Lung (tissue), 11 donors: ENCODE measurements at regions not wholly inside any gene's neighbourhood (a gene's known extent, or its start where the extent isn't known, plus 50 kb on each side); places are given as distances from the start of the nearest gene placed in this dataset.
"Not testable (repeated sequence)": the region's sequence is repeated elsewhere in the genome, so short reads cannot be mapped to it uniquely, and the experiment has no call there.

Experiments
- ATAC-seq: fragments of 200-7000 bp; cut with Tn5 transposase; one replicate; pipeline ENCODE4 v1.9.1; 2020; ENCODE audit warnings: moderate number of reproducible peaks; ENCODE audit not compliant: insufficient read depth, low FRiP score
- DNase-seq, 3 donors: peaks; one replicate each; pipeline ENCODE4 v3.0.0-alpha.2; 2013 to 2017
- H3K27ac ChIP-seq, 2 donors: one replicate each; pipeline ENCODE4 v1.5.1; 2013; ENCODE audit warnings: mild to moderate bottlenecking in 2 of 2, moderate library complexity in 2 of 2, control low read depth in 1 of 2, inconsistent platforms in 1 of 2, low read depth in 1 of 2, low read length in 1 of 2
- H3K27me3 ChIP-seq, 3 donors: one replicate each; pipeline ENCODE4 v1.5.1; 2013; ENCODE audit warnings: low read length in 2 of 3; ENCODE audit not compliant: control insufficient read depth in 3 of 3, insufficient read depth in 3 of 3
- H3K36me3 ChIP-seq, 4 donors: one replicate each; pipeline ENCODE4 v1.5.1; 2013; ENCODE audit warnings: low read length in 4 of 4, mild to moderate bottlenecking in 1 of 4, moderate library complexity in 1 of 4; ENCODE audit not compliant: control insufficient read depth in 4 of 4, insufficient read depth in 4 of 4
- H3K4me1 ChIP-seq, 5 donors: one replicate each; pipeline ENCODE4 v1.5.1; 2013; ENCODE audit warnings: low read length in 5 of 5, mild to moderate bottlenecking in 2 of 5, moderate library complexity in 1 of 5; ENCODE audit not compliant: control insufficient read depth in 5 of 5, insufficient read depth in 5 of 5
- H3K4me3 ChIP-seq: one replicate; pipeline ENCODE4 v1.5.1; 2013; ENCODE audit warnings: mild to moderate bottlenecking, control low read depth, moderate library complexity
- H3K9ac ChIP-seq, 2 donors: one replicate each; pipeline ENCODE4 v1.5.1; 2013; ENCODE audit warnings: low read length in 2 of 2, control low read depth in 1 of 2; ENCODE audit not compliant: insufficient read depth in 1 of 2
- H3K9me3 ChIP-seq, 4 donors: one replicate each; pipeline ENCODE4 v1.5.1; 2013; ENCODE audit warnings: low read length in 3 of 4, mild to moderate bottlenecking in 1 of 4, moderate library complexity in 1 of 4; ENCODE audit not compliant: control insufficient read depth in 4 of 4, insufficient read depth in 3 of 4
- CTCF ChIP-seq: IDR thresholded peaks from 2 replicates; pipeline ENCODE4 v1.5.1; 2012; ENCODE audit warnings: mild to moderate bottlenecking; ENCODE audit errors: control extremely low read depth, extremely low read depth
- WGBS, 2 donors: extraction: QIAGEN DNeasy Blood & Tissue Kit; methylation state at CpG; one replicate each; pipeline ENCODE4 v1.1.7; 2013; 5-methylcytosine and 5-hydroxymethylcytosine counted together
- donor health status: control.
- donor health status: control.
- donor health status: Bipolar disorder and iron deficiency.
- donor health status: healthy.
- donor health status: DM: yes; HTN: yes; CAD: no.

- no peak for TF ChIP-seq CTCF
Measured at GRCh38 chr7:93707249-93707648, 132.7 kb upstream of the CALCR start.

GRCh38 chr7:93706162-93706561, 131.6 kb upstream of the CALCR start:
- H3K9me3 ChIP-seq, ATAC-seq: not testable (repeated sequence)
- WGBS, 2 donors: 85 to 91% methylated on average over 4 of the region's 4 CpGs

More at GRCh38 chr7:93707249-93707648, 132.7 kb upstream of the CALCR start:
- H3K4me1 ChIP-seq: no peaks in the 10 kb centered on the region
- H3K36me3 ChIP-seq: no peaks in the 10 kb centered on the region
- no peak overlapping the region for H3K4me3 ChIP-seq
- no peak overlapping the region for H3K27ac ChIP-seq
- ATAC-seq (no peak), DNase-seq (no peak)
- no peaks in the 10 kb centered on the region for H3K27me3 ChIP-seq
- no peak overlapping the region for H3K9ac ChIP-seq
- H3K9me3 ChIP-seq: no peaks in the 10 kb centered on the region

GRCh38 chr7:93704217-93704616, 129.7 kb upstream of the CALCR start:
- no peak for TF ChIP-seq CTCF
- no peaks in the 10 kb centered on the region for H3K36me3 ChIP-seq
- H3K9me3 ChIP-seq: no peaks in the 10 kb centered on the region
- H3K9ac ChIP-seq: no peak overlapping the region
- no peaks in the 10 kb centered on the region for H3K4me1 ChIP-seq
- H3K27me3 ChIP-seq: no peaks in the 10 kb centered on the region
- DNase-seq (no peak), ATAC-seq (no peak)
- no peak overlapping the region for H3K27ac ChIP-seq
- no peak overlapping the region for H3K4me3 ChIP-seq

More at GRCh38 chr7:93706162-93706561, 131.6 kb upstream of the CALCR start:
- H3K36me3 ChIP-seq, H3K4me1 ChIP-seq, H3K27me3 ChIP-seq, H3K9ac ChIP-seq, DNase-seq, H3K27ac ChIP-seq, H3K4me3 ChIP-seq: not testable (repeated sequence)

- DNase-seq: no peak
- Histone ChIP-seq H3K27ac (no peak overlapping the region), H3K36me3 (no peaks in the 10 kb centered on the region), H3K9ac (no peak overlapping the region), H3K4me3 (no peak overlapping the region), H3K27me3 (no peaks in the 10 kb centered on the region), H3K4me1 (no peaks in the 10 kb centered on the region), H3K9me3 (no peaks in the 10 kb centered on the region)
- WGBS, 2 donors: 90 to 98% methylated on average over 1 of the region's 1 CpG
- no peak for ATAC-seq
- TF ChIP-seq CTCF: no peak
Measured at GRCh38 chr7:93697901-93698300, 123.4 kb upstream of the CALCR start.
